Endodermal cell (in vitro differentiated cells): ENCODE measurements at regions not wholly inside any gene's neighbourhood (a gene's known extent, or its start where the extent isn't known, plus 50 kb on each side); places are given as distances from the start of the nearest gene placed in this dataset.

Experiments
- DNase-seq: peaks from one replicate; pipeline ENCODE4 v3.0.0-alpha.2; 2017
- H3K27ac ChIP-seq: 2 replicates; pipeline ENCODE4 v1.5.1; 2013; ENCODE audit warnings: mild to moderate bottlenecking, low read depth, low read length, moderate library complexity
- H3K27me3 ChIP-seq: 2 replicates; pipeline ENCODE4 v1.6.1; 2013; ENCODE audit warnings: mild to moderate bottlenecking, low read length, moderate library complexity; ENCODE audit not compliant: insufficient read depth, control insufficient read depth, poor library complexity, severe bottlenecking
- H3K36me3 ChIP-seq: 2 replicates; pipeline ENCODE4 v1.7.0; 2013; ENCODE audit warnings: mild to moderate bottlenecking, low read length, moderate library complexity; ENCODE audit not compliant: control insufficient read depth, insufficient read depth
- H3K4me1 ChIP-seq: one replicate; pipeline ENCODE4 v1.7.0; 2013; ENCODE audit warnings: low read length; ENCODE audit not compliant: control insufficient read depth, insufficient read depth
- H3K4me3 ChIP-seq: 2 replicates; pipeline ENCODE4 v1.5.1; 2013; ENCODE audit warnings: mild to moderate bottlenecking, low read length, moderate library complexity
- H3K9ac ChIP-seq: 2 replicates; pipeline ENCODE4 v1.6.1; 2013; ENCODE audit warnings: mild to moderate bottlenecking, low read length, moderate library complexity; ENCODE audit not compliant: poor library complexity, severe bottlenecking; ENCODE audit errors: extremely low read depth
- H3K9me3 ChIP-seq: 2 replicates; pipeline ENCODE4 v1.6.1; 2013; ENCODE audit warnings: mild to moderate bottlenecking, low read length, moderate library complexity; ENCODE audit not compliant: control insufficient read depth
- H3K27ac Mint-ChIP-seq: 2 replicates; pipeline ENCODE4 v1.8.0; 2020; ENCODE audit warnings: mixed read lengths
- H3K27me3 Mint-ChIP-seq: 2 replicates; pipeline ENCODE4 v1.8.0; 2021; ENCODE audit warnings: mild to moderate bottlenecking, mixed read lengths; ENCODE audit not compliant: insufficient read depth
- H3K36me3 Mint-ChIP-seq: 2 replicates; pipeline ENCODE4 v1.8.0; 2020; ENCODE audit warnings: low read depth, mixed read lengths
- H3K4me1 Mint-ChIP-seq: 2 replicates; pipeline ENCODE4 v1.8.0; 2020; ENCODE audit warnings: mixed read lengths
- H3K4me3 Mint-ChIP-seq: 2 replicates; pipeline ENCODE4 v1.8.0; 2020; ENCODE audit warnings: mild to moderate bottlenecking, moderate library complexity, mixed read lengths
- H3K9me3 Mint-ChIP-seq: 2 replicates; pipeline ENCODE4 v1.8.0; 2020; ENCODE audit warnings: mild to moderate bottlenecking, mixed read lengths
- CTCF ChIP-seq: fragments of 200-600 bp; sonication (generic); conservative IDR thresholded peaks from 2 replicates; pipeline ENCODE4 v1.5.0; 2021; ENCODE audit warnings: antibody characterized with exemption, mild to moderate bottlenecking
- WGBS, 2 experiments: methylation state at CpG; one replicate each; pipeline versions ENCODE4 v1.1.5 to v1.1.7; 2013; ENCODE audit warnings: missing lambda C conversion rate in 2 of 2, mixed read lengths in 1 of 2; ENCODE audit not compliant: insufficient coverage in 1 of 2, insufficient read length in 1 of 2; 5-methylcytosine and 5-hydroxymethylcytosine counted together

DNA sequence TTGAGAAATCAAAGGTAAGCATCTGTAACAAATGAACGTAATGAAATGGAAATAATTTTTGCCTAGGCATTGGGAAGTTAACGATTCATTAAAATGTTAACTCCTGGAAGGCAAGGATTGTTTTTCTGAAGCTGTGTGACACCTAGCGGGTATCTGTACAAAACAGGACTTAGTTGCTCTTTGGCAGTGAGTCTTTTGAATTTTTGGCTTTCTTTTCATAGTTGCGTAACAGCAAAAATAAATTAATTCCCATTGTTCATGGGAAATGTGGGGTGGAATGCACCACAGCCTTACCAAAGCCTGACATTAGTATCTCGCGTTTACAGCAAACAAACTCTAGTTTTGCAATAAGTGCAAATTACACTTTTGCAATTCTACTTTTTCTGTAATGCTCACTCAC, 92.7 kb upstream of the DTNBP1 start:
- Mint-ChIP-seq H3K4me3 (no peak overlapping the region), H3K36me3 (no peaks in the 10 kb centered on the region), H3K27ac (no peak overlapping the region), H3K4me1 (no peaks in the 10 kb centered on the region), H3K27me3 (no peaks in the 10 kb centered on the region), H3K9me3 (peaks cover 15% of the 10 kb centered on the region)
- H3K27me3 ChIP-seq, result no peaks in the 10 kb centered on the region
- H3K36me3 ChIP-seq, result no peaks in the 10 kb centered on the region
- H3K4me3 ChIP-seq, result no peak overlapping the region
- no peaks in the 10 kb centered on the region for H3K4me1 ChIP-seq
- no peak for TF ChIP-seq CTCF
- WGBS, 2 experiments, result 96 to 100% methylated on average over 5 to 6 of the region's 6 CpGs
- H3K9ac ChIP-seq, result no peak overlapping the region
- no peak for DNase-seq
- no peak overlapping the region for H3K27ac ChIP-seq
- H3K9me3 ChIP-seq, result peaks cover 4% of the 10 kb centered on the region

GRCh38 chr6:15754706-15755079, 91.9 kb upstream of the DTNBP1 start:
- no peak overlapping the region for H3K4me3 Mint-ChIP-seq
- TF ChIP-seq CTCF, result no peak
- no peaks in the 10 kb centered on the region for H3K27me3 ChIP-seq
- H3K27ac Mint-ChIP-seq, result no peak overlapping the region
- H3K9me3 Mint-ChIP-seq, result peaks cover 15% of the 10 kb centered on the region
- DNase-seq, result no peak
- H3K9ac ChIP-seq, result no peak overlapping the region
- no peaks in the 10 kb centered on the region for H3K4me1 ChIP-seq
- 94 to 99% methylated on average over 8 to 9 of the region's 9 CpGs for WGBS, 2 experiments
- no peaks in the 10 kb centered on the region for H3K36me3 Mint-ChIP-seq
- no peak overlapping the region for H3K27ac ChIP-seq
- H3K4me1 Mint-ChIP-seq, result no peaks in the 10 kb centered on the region
- H3K27me3 Mint-ChIP-seq, result no peaks in the 10 kb centered on the region
- H3K9me3 ChIP-seq, result peaks cover 4% of the 10 kb centered on the region
- H3K4me3 ChIP-seq, result no peak overlapping the region
- H3K36me3 ChIP-seq, result no peaks in the 10 kb centered on the region

- no peak for TF ChIP-seq CTCF
These were observed 91.3 kb upstream of the DTNBP1 start for GRCh38 chr6:15754035-15754705.

More at GRCh38 chr6:15754035-15754705, 91.3 kb upstream of the DTNBP1 start:
- Histone ChIP-seq H3K9me3 (peaks cover 4% of the 10 kb centered on the region), H3K27ac (no peak overlapping the region), H3K4me3 (no peak overlapping the region), H3K27me3 (no peaks in the 10 kb centered on the region), H3K36me3 (no peaks in the 10 kb centered on the region), H3K4me1 (no peaks in the 10 kb centered on the region), H3K9ac (no peak overlapping the region)
- H3K27me3 Mint-ChIP-seq, result no peaks in the 10 kb centered on the region
- WGBS, 2 experiments, result 91 to 94% methylated on average over 3 to 5 of the region's 5 CpGs
- no peak overlapping the region for H3K27ac Mint-ChIP-seq
- H3K9me3 Mint-ChIP-seq, result peaks cover 14% of the 10 kb centered on the region
- DNase-seq, result peak; percentile 65
- no peaks in the 10 kb centered on the region for H3K4me1 Mint-ChIP-seq
- H3K36me3 Mint-ChIP-seq, result no peaks in the 10 kb centered on the region
- no peak overlapping the region for H3K4me3 Mint-ChIP-seq
